Left renal cortex interstitium (tissue), 4 donors: ENCODE measurements at regions not wholly inside any gene's neighbourhood (a gene's known extent, or its start where the extent isn't known, plus 50 kb on each side); places are given as distances from the start of the nearest gene placed in this dataset.
"Not testable (repeated sequence)": the region's sequence is repeated elsewhere in the genome, so short reads cannot be mapped to it uniquely, and the experiment has no call there.

ENCODE experiments used
- DNase-seq, 4 donors: peaks; one replicate each; pipeline ENCODE4 v3.0.0-alpha.2; 2013; ENCODE audit warnings: low read depth in 4 of 4, low spot score in 2 of 4, missing footprints in 1 of 4

GRCh38 chr7:82701949-82702348 is 258.4 kb upstream of the CACNA2D1 start:
- DNase-seq: no peak

- no peak for DNase-seq
Observed at GRCh38 chr7:82700741-82701140, 257.2 kb upstream of the CACNA2D1 start.

GRCh38 chr7:82699773-82700186 is 256.2 kb upstream of the CACNA2D1 start:
- DNase-seq: no peak

- no peak for DNase-seq
Observed at GRCh38 chr7:82697897-82698296, 254.3 kb upstream of the CACNA2D1 start.

GRCh38 chr7:82696631-82697030 is 253.1 kb upstream of the CACNA2D1 start:
- no peak for DNase-seq

GRCh38 chr7:82694022-82694421 is 250.4 kb upstream of the CACNA2D1 start:
- no peak for DNase-seq

GRCh38 chr7:82690929-82691328 is 247.4 kb upstream of the CACNA2D1 start:
- DNase-seq: no peak

- no peak for DNase-seq
Observed at GRCh38 chr7:82685214-82685613, 241.6 kb upstream of the CACNA2D1 start.

- no peak for DNase-seq
Observed at GRCh38 chr7:82678716-82679115, 235.1 kb upstream of the CACNA2D1 start.

GRCh38 chr7:82678259-82678658 is 234.7 kb upstream of the CACNA2D1 start:
- no peak for DNase-seq

GRCh38 chr7:82677493-82677892 is 233.9 kb upstream of the CACNA2D1 start:
- no peak for DNase-seq

- no peak for DNase-seq
Observed at GRCh38 chr7:82676777-82677463, 233.3 kb upstream of the CACNA2D1 start.

GRCh38 chr7:82675396-82675795 is 231.8 kb upstream of the CACNA2D1 start:
- DNase-seq: no peak

GRCh38 chr7:82674268-82674667 is 230.7 kb upstream of the CACNA2D1 start:
- no peak for DNase-seq

- DNase-seq: no peak
Observed at GRCh38 chr7:82672078-82672477, 228.5 kb upstream of the CACNA2D1 start.

GRCh38 chr7:82669141-82669540 is 225.6 kb upstream of the CACNA2D1 start:
- no peak for DNase-seq

- no peak for DNase-seq
Observed at GRCh38 chr7:82668676-82669075, 225.1 kb upstream of the CACNA2D1 start.

- DNase-seq: no peak
Observed at GRCh38 chr7:82665966-82666507, 222.5 kb upstream of the CACNA2D1 start.

GRCh38 chr7:82655965-82656364 is 212.4 kb upstream of the CACNA2D1 start:
- DNase-seq: no peak

GRCh38 chr7:82650095-82650494 is 206.5 kb upstream of the CACNA2D1 start:
- not testable (repeated sequence) for DNase-seq

GRCh38 chr7:82633592-82633991 is 190.0 kb upstream of the CACNA2D1 start:
- no peak for DNase-seq

- no peak for DNase-seq
Observed at GRCh38 chr7:82631998-82632397, 188.4 kb upstream of the CACNA2D1 start.

GRCh38 chr7:82629583-82629982 is 186.0 kb upstream of the CACNA2D1 start:
- no peak for DNase-seq
